Colonic mucosa (tissue), 4 donors: ENCODE measurements at regions not wholly inside any gene's neighbourhood (a gene's known extent, or its start where the extent isn't known, plus 50 kb on each side); places are given as distances from the start of the nearest gene placed in this dataset.

Experiments used
- DNase-seq: peaks from one replicate; pipeline ENCODE4 v3.0.0-alpha.2; 2020
- H3K27ac ChIP-seq: fragments of 200-600 bp; one replicate; pipeline ENCODE4 v1.8.0; 2021
- H3K27me3 ChIP-seq: fragments of 200-600 bp; one replicate; pipeline ENCODE4 v1.8.0; 2021
- H3K36me3 ChIP-seq: fragments of 200-600 bp; one replicate; pipeline ENCODE4 v1.8.0; 2021
- H3K4me1 ChIP-seq: fragments of 200-600 bp; one replicate; pipeline ENCODE4 v1.8.0; 2021; ENCODE audit warnings: mild to moderate bottlenecking
- H3K4me3 ChIP-seq: fragments of 200-600 bp; one replicate; pipeline ENCODE4 v1.8.0; 2021
- H3K9ac ChIP-seq, 2 donors: one replicate each; pipeline ENCODE4 v1.7.0; 2013; ENCODE audit warnings: control low read depth in 2 of 2, low read depth in 2 of 2, low read length in 2 of 2
- H3K9me3 ChIP-seq: fragments of 200-600 bp; one replicate; pipeline ENCODE4 v1.8.0; 2021
- intact Hi-C: fragments of 100-400 bp; cut with DNase I; formaldehyde crosslinking; loops from one replicate; pipeline ENCODE4 v1.14.1; 2022
- TF ChIP-seq, protein P1 (sequence below): fragments of 200-600 bp; IDR thresholded peaks from one replicate; pipeline ENCODE4 v1.8.0; 2022; ENCODE audit warnings: antibody characterized with exemption, mild to moderate bottlenecking
- donor health status: healthy.
- donor health status: DM: no; HTN: no; CAD: no.
- donor health status: DM: no; HTN: no; CAD: no.

DNA sequence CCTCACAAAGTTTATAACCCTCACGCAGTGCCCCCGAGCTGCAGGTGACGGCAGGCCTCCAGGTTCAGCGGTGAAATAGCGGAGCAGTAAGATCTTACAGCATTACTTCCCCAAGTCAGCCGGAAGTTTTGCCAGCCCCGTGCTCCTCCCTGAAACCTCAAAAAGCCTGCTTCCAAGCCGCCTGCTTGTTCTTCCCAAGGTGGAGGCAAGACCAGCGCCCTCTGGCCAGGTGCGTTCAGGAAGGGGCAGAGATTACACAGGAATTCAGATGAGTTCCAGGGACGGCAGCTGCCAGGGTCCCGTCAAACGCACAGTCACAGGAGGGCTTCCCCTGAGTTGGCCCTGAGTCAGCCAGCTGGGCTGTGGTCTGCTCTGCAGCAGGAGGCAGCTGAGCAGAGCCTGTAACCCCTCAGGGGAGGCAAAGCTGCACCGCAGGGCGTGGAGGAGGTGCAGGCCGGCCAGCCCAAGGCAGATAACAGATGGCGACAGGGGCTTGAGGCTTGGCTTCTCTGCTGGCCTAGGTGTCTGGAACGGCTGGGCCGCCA, 124.1 kb upstream of the RPS6KA2 start:
- H3K4me3 ChIP-seq = no peak overlapping the region
- intact Hi-C loops = no loop called here
- H3K4me1 ChIP-seq = no peaks in the 10 kb centered on the region
- no peak overlapping the region for H3K27ac ChIP-seq
- no peaks in the 10 kb centered on the region for H3K9me3 ChIP-seq
- peak overlapping the region in 1 of 2 donors; percentile 39 for H3K9ac ChIP-seq
- no peaks in the 10 kb centered on the region for H3K27me3 ChIP-seq
- no peaks in the 10 kb centered on the region for H3K36me3 ChIP-seq
- DNase-seq = no peak
- TF ChIP-seq, protein P1, sequence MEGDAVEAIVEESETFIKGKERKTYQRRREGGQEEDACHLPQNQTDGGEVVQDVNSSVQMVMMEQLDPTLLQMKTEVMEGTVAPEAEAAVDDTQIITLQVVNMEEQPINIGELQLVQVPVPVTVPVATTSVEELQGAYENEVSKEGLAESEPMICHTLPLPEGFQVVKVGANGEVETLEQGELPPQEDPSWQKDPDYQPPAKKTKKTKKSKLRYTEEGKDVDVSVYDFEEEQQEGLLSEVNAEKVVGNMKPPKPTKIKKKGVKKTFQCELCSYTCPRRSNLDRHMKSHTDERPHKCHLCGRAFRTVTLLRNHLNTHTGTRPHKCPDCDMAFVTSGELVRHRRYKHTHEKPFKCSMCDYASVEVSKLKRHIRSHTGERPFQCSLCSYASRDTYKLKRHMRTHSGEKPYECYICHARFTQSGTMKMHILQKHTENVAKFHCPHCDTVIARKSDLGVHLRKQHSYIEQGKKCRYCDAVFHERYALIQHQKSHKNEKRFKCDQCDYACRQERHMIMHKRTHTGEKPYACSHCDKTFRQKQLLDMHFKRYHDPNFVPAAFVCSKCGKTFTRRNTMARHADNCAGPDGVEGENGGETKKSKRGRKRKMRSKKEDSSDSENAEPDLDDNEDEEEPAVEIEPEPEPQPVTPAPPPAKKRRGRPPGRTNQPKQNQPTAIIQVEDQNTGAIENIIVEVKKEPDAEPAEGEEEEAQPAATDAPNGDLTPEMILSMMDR = no peak

DNA sequence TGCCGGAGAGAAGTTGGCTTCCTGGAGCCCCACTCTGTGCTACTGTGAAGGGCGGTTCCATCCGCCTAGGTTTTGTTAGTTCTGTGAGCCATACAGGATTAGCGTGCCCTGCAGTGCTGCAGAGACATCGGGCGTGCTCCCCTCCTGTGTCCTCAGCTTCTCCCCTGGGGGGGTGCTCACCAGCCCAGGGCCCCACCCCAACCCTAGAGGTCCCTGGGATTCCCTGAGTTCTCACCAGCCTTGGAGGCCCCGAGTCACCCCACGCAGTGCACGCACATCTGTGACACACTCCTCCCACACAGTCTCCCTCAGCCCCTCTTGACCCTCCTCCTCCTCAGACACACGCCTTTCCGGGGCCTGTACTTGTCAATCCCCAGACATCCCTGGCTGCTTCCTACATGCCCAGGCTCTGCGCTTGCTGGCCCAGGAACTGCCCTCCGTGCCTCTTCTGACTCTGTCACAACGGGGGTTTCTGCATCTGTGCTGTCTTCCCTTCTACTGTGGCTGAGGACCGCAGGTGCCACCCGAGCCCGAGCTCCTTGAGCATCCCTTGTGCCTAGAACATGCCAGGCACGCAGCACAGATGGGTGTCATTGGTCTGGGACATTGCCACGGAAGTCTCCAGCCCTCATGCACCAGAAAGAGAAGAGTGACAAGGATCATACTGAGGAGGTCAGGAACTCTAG, 123.2 kb upstream of the RPS6KA2 start:
- no peaks in the 10 kb centered on the region for H3K27me3 ChIP-seq
- H3K9ac ChIP-seq = no peak overlapping the region
- no peak for DNase-seq
- no peaks in the 10 kb centered on the region for H3K4me1 ChIP-seq
- no peaks in the 10 kb centered on the region for H3K36me3 ChIP-seq
- H3K27ac ChIP-seq = no peak overlapping the region
- H3K9me3 ChIP-seq = no peaks in the 10 kb centered on the region
- TF ChIP-seq, protein P1 = no peak
- intact Hi-C loops = no loop called here
- H3K4me3 ChIP-seq = no peak overlapping the region

DNA sequence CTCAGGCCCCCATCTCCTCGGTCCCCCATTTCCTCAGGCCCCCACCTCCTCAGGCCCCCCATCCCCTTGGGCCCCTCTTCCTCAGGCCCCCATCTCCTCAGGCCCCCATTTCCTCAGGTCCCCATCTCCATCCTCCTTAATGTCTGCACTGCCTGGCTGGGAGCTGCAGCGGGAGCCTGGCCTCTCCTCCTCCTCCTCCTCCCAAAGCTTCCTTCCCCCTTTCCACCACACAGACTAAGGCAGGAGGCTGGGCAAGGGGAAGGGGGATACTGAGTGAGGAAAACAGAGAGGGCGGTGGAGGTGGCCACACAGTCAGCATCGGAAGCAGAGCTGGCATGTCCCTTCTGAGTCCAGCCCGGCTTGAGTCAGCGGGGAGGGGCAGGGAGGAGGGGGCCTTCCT, 122.6 kb upstream of the RPS6KA2 start:
- no peaks in the 10 kb centered on the region for H3K4me1 ChIP-seq
- no peak for DNase-seq
- H3K9me3 ChIP-seq = no peaks in the 10 kb centered on the region
- no peak overlapping the region for H3K4me3 ChIP-seq
- H3K27me3 ChIP-seq = no peaks in the 10 kb centered on the region
- no peak overlapping the region for H3K27ac ChIP-seq
- TF ChIP-seq, protein P1 = no peak
- no peaks in the 10 kb centered on the region for H3K36me3 ChIP-seq
- H3K9ac ChIP-seq = no peak overlapping the region
- intact Hi-C loops = no loop called here

DNA sequence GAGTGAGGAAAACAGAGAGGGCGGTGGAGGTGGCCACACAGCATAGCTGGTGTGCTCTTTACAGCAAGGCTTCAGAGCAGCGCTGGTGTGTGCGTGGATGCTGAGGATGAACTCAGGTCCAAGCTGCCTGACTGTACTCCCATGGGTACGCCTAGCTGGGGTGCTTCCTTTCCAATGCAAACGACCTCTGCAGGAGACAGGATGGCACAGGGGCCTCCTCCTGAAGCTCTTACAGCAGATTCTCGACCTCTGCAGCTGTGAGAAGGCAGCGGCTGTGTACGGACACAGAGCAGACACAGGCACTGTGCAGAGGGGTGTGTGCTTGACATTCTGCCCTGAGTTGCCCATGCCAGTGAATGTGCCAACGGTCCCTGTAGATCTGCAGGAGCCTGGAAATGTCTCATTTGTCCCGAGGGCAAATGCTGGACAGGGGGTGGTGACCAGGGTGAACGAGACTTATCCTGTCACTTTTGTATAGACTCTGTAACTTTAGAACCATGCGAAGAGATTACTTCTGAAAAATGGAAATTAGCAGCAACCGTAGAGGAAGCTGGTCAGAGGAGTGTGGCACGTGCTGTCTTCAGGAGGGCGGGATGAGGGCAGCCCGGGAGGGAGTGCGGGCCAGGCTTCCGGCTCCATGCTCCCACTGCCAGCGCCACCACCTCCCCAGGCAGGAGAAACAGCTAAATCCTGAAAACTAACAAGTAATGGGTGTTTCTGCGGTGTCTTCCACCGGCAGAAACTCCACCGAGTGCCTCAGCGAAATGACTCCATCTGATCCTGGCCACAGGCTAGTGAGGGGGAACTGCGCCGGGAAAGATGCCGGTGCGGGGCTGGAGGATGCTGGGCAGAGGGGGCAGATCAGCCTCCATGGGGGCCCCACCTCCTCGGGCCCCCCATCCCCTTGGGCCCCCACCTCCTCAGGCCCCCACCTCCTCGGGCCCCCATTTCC, 120.9 kb upstream of the RPS6KA2 start:
- intact Hi-C loops = no loop called here
- no peak for DNase-seq
- no peaks in the 10 kb centered on the region for H3K4me1 ChIP-seq
- H3K9me3 ChIP-seq = no peaks in the 10 kb centered on the region
- H3K9ac ChIP-seq = no peak overlapping the region
- no peak overlapping the region for H3K27ac ChIP-seq
- H3K4me3 ChIP-seq = no peak overlapping the region
- H3K27me3 ChIP-seq = no peaks in the 10 kb centered on the region
- no peaks in the 10 kb centered on the region for H3K36me3 ChIP-seq
- TF ChIP-seq, protein P1 = no peak

DNA sequence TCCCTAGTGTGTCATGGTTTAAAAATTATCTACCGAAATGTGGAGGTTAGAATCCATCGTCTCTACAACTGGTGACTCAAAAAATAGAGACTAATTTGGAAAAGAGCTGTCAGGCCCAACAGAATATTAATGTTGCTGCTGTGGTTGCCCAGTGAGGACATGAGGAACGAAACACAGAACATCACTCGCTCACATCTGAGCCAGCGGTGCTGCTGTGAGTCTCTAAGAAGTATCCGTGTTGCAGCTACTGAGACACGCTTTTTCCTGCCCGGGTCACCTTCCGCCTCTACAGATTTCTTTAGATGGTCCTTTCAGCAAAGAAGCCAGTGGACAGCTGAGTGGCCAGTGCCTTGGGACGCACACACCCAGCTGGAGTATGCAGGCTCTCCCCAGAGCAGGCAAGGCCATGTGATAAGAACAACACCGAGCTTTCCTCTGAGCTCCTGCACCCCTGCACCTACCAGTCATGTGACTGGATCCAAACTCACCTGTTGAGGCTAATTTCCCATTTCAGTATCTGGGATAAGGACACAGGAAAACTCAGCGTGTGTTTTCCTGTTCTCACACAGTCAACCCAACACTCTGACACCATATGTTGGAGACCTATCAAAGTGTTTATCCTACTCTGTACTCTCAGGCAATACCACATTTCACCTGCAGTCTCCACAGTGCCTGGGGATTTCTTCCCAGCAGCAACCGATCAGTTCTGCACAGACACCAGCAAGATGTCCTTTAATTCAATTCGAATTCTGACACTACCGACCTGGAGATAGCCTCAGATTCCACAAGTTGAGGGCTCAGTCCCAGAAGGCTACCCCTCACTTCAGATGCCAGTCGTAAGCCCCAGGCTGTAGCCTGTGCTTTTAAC, 119.0 kb upstream of the RPS6KA2 start:
- H3K4me1 ChIP-seq = no peaks in the 10 kb centered on the region
- H3K4me3 ChIP-seq = no peak overlapping the region
- H3K27me3 ChIP-seq = no peaks in the 10 kb centered on the region
- H3K9ac ChIP-seq = no peak overlapping the region
- no peak for DNase-seq
- H3K27ac ChIP-seq = no peak overlapping the region
- TF ChIP-seq, protein P1 = no peak
- intact Hi-C loops = no loop called here
- no peaks in the 10 kb centered on the region for H3K36me3 ChIP-seq
- H3K9me3 ChIP-seq = no peaks in the 10 kb centered on the region
